Hippocampal formation (tissue), 2 donors: ENCODE measurements at regions not wholly inside any gene's neighbourhood (a gene's known extent, or its start where the extent isn't known, plus 50 kb on each side); places are given as distances from the start of the nearest gene placed in this dataset.
A peak's percentile ranks its signal among the peaks of the same experiment; 100 is the strongest.
"Not testable (repeated sequence)": the region's sequence is repeated elsewhere in the genome, so short reads cannot be mapped to it uniquely, and the experiment has no call there.

Source experiments
- DNase-seq, 2 donors: peaks; one replicate each; lab custom pipeline; 2025; lab: John Stamatoyannopoulos, UW

GRCh38 chr5:44942524-44943001 is 133.8 kb downstream of the MRPS30 start:
- DNase-seq, result peak; percentile 1 to 2

- no peak for DNase-seq
Observed at GRCh38 chr5:44943647-44944046, 134.9 kb downstream of the MRPS30 start.

GRCh38 chr5:44945743-44946142 is 137.0 kb downstream of the MRPS30 start:
- no peak for DNase-seq

GRCh38 chr5:44949687-44950086 is 140.9 kb downstream of the MRPS30 start:
- no peak for DNase-seq

- no peak for DNase-seq
Observed at GRCh38 chr5:44951371-44951770, 142.6 kb downstream of the MRPS30 start.

GRCh38 chr5:44952376-44952775 is 143.6 kb downstream of the MRPS30 start:
- DNase-seq, result no peak

DNA sequence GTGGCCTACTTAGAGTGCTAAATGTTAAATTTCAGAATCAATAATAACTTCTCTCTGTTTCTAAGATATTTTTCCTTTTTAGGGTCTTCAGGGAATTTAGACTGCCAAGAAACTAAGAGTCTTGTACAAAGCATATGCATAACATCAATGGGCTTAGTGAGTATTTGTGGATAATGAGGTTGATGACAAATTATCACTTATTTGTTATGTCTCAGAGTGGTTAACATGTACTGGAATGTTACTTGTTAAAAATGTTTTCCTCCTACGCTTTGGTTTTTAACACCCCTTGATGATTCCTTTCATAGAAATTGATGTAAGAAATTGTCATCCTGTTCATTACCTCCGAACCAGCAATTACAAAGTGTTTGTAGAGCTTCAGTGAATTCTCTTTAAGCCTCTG is 144.3 kb downstream of the MRPS30 start:
- no peak for DNase-seq

DNA sequence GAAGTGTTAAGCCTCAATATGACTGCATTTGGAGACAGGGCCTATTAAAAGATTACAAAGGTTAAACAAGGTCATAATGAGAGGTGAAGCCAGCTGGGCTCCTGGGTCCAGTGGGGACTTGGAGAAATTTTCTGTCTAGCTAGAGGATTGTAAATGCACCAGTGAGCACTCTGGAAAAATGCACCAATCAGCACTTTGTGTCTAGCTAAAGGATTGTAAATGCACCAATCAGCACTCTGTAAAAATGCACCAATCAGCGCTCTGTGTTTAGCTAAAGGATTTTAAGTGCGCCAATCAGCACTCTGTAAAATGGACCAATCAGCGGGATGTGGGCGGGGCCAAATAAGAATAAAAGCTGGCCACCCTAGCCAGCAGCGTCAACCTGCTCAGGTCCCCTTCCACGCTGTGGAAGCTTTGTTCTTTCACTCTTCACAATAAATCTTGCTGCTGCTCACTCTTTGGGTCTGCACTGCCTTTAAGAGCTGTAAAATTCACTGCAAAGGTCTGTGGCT is 150.3 kb downstream of the MRPS30 start:
- not testable (repeated sequence) for DNase-seq

DNA sequence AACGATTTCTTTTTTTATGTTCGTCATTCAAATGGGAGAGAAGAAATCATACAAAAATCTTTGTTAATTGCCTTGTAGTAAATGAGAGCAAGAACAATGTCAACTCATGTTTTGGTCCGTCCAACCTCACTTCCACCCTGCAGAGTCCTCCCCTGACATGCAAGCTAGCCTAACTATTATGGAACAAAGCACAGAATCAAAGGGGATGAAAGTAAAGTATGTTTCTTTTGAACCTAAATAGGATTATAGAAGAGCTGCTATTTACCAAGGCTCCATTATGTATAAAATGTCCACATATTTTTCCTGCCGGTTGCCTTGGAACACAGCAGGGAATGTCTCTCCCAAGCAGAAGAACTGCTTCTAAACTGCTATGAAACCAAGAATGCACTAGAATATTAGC is 161.1 kb downstream of the MRPS30 start:
- no peak for DNase-seq

- DNase-seq, result not testable (repeated sequence)
Observed at GRCh38 chr5:44970963-44971362, 162.2 kb downstream of the MRPS30 start.

DNA sequence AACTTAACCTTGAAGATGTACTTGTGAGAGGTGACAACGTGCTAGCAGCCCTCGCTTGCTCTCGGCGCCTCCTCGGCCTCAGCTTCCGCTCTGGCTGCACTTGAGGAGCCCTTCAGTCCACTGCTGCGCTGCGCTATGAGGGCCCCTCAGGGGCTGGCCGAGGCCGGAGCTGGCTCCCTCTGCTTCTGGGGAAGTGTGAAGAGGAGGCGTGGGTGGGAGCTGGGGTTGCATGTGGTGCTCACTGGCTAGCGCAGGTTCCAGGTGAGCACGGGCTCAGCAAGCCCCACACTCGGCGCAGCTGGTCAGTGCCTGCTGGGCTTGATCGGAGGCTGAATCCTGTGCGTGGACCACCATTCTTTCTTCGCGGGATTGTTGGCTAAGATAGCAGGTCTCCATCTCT is 166.1 kb downstream of the MRPS30 start:
- no peak for DNase-seq

DNA sequence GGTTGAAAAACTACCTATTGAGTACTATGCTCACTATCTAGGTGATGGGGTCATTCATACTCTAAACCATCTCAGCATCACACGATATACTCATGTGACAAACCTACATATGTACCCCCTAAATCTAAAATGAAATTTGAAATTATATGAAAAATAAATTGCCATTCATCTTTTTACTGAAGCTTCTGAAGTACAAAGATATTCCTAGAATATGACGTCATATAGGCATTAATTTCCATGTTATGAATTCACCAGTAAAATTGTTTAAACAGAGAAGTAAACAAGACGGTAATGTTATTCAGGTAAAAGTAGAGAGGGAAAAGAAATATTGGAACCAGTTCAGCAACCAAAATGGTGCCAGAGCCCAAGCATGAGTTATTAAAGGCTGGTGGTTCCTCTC is 173.0 kb downstream of the MRPS30 start:
- no peak for DNase-seq

DNA sequence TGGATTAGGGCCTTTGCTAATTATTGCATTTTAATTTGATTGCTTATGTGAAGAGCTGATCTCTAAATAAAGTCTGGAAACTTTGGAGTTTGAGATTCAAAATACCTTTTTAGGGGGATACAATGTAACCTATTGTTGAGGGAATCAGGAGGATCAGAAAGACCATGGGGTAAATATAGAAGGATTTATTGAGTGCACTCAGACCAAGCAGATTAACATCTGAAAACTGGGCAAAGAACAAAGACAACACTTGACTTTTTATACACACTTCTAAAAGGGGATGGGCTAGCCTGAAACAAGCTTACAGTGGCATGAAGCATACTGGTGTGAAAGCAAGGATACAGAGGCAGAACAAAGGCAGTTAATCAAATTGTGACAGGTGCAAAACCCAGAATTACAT is 174.3 kb downstream of the MRPS30 start:
- DNase-seq, result no peak

DNA sequence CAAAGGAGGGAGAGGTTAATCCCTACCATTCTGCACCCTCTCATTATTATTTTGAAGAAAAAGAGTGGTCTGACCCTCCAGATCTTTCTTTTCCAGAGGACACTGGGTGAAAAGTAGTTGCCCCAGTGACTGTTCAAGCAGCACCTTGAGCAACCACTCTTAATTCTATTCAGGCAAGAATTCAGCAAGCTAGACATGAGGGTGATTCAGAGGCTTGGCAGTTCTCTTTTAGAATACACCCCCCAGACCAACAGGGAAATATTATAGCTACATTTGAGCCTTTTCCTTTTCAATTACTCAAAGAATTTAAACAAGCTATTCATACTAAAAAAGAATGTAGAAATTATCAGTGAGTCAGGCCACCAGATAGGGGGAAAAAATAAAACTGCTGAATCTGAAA is 178.3 kb downstream of the MRPS30 start:
- no peak for DNase-seq

DNA sequence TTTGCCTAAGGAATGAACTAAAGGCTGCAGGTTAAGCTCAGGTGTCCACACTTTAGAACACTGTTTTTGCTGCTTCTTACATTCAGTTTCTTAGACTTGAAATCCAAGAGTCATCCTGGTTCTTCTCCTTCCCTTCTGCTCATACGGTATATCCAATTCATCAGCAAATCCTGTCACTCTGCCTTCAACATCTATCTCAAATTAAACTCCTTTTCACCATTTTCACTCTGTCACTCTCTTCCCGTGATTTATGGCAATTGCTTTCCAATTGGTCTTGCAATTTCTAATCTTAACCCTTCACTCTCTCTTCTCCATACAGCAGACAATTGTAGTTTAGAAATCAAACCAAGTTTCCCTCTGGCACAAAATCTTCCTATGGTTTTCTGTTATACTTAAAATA is 182.9 kb downstream of the MRPS30 start:
- DNase-seq, result no peak

DNA sequence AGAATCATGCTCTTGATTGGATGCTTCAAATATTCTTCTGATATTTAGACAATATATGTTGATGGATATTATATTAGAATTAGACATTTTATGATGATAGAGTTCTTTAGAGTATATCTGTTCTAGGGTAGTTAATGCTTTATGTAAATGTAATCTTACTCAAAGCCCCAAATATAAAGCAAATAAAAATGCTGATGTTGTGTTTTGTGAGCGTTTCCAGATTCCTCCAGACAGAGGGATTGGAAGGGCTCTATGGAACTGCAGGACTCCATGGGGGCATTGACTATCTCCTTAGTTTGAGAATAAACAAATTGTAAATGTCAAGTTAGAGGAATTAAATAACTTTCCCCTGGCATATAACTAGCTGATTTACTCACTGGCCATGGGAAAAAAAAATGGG is 184.5 kb downstream of the MRPS30 start:
- no peak for DNase-seq

- no peak for DNase-seq
Observed at GRCh38 chr5:44997506-44997905, 188.8 kb downstream of the MRPS30 start.

GRCh38 chr5:45007102-45007501 is 198.4 kb downstream of the MRPS30 start:
- not testable (repeated sequence) for DNase-seq

GRCh38 chr5:45017568-45017967 is 208.8 kb downstream of the MRPS30 start:
- no peak for DNase-seq

GRCh38 chr5:45029553-45029952 is 220.8 kb downstream of the MRPS30 start:
- DNase-seq, result no peak

GRCh38 chr5:45035991-45036390 is 227.2 kb downstream of the MRPS30 start:
- DNase-seq, result no peak

DNA sequence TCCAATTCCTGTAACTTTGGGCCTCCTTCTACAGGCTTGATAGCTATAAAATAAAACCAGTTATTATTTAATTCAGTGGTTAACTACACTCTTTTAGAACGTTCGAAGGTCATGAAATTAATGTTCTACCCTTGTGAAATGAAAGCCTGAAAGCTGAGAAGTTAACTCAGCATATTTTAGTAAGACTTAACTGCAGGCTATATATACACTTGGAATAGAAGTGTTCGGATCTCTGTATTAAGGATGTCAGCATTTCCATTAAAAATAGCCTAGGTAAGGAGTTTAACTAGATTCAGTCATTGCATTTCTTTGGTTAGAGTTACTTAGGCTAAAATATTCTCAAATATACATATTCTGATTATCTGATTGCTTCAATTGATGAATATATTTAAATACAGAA is 229.2 kb downstream of the MRPS30 start:
- no peak for DNase-seq

- peak in 1 of 2 donors; percentile 43 for DNase-seq
Observed at GRCh38 chr5:45038366-45038987, 229.7 kb downstream of the MRPS30 start.

GRCh38 chr5:45042283-45042682 is 233.5 kb downstream of the MRPS30 start:
- no peak for DNase-seq
